Mesodermal cell (in vitro differentiated cells): ENCODE measurements at regions not wholly inside any gene's neighbourhood (a gene's known extent, or its start where the extent isn't known, plus 50 kb on each side); places are given as distances from the start of the nearest gene placed in this dataset.

ENCODE experiments used
- H3K27ac ChIP-seq: 2 replicates; pipeline ENCODE4 v1.7.0; 2013; ENCODE audit warnings: mild to moderate bottlenecking, low read depth, low read length, moderate library complexity; ENCODE audit not compliant: severe bottlenecking
- H3K36me3 ChIP-seq: 2 replicates; pipeline ENCODE4 v1.7.1; 2013; ENCODE audit warnings: mild to moderate bottlenecking, low read length, moderate library complexity; ENCODE audit not compliant: control insufficient read depth, insufficient read depth
- H3K4me1 ChIP-seq: one replicate; pipeline ENCODE4 v1.7.1; 2013; ENCODE audit warnings: mild to moderate bottlenecking, low read length; ENCODE audit not compliant: insufficient read depth, control insufficient read depth, poor library complexity, severe bottlenecking
- H3K4me3 ChIP-seq: 2 replicates; pipeline ENCODE4 v1.7.0; 2013; ENCODE audit warnings: low read length, control low read depth, mild to moderate bottlenecking; ENCODE audit not compliant: insufficient read depth, poor library complexity, severe bottlenecking; ENCODE audit errors: extremely low read depth
- H3K9me3 ChIP-seq: 2 replicates; pipeline ENCODE4 v1.7.1; 2013; ENCODE audit warnings: mild to moderate bottlenecking, low read length, moderate library complexity; ENCODE audit not compliant: control insufficient read depth
- WGBS, 2 experiments: methylation state at CpG; one replicate each; pipeline ENCODE4 v1.1.5; 2013; ENCODE audit warnings: missing lambda C conversion rate in 2 of 2; ENCODE audit not compliant: insufficient coverage in 2 of 2; 5-methylcytosine and 5-hydroxymethylcytosine counted together

- H3K27ac ChIP-seq, result no peak overlapping the region
- 90 to 94% methylated on average over 7 of the region's 7 CpGs for WGBS, 2 experiments
- no peaks in the 10 kb centered on the region for H3K36me3 ChIP-seq
- no peak overlapping the region for H3K4me3 ChIP-seq
- no peaks in the 10 kb centered on the region for H3K4me1 ChIP-seq
- peaks cover 6% of the 10 kb centered on the region for H3K9me3 ChIP-seq
These were observed 81.7 kb upstream of the CPEB4 start for GRCh38 chr5:173806270-173807035.

GRCh38 chr5:173807181-173807655 lies 80.9 kb upstream of the CPEB4 start:
- Histone ChIP-seq H3K4me1 (no peaks in the 10 kb centered on the region), H3K4me3 (no peak overlapping the region), H3K9me3 (peaks cover 6% of the 10 kb centered on the region), H3K36me3 (no peaks in the 10 kb centered on the region), H3K27ac (no peak overlapping the region)
- WGBS, 2 experiments, result 92 to 93% methylated on average over 13 to 16 of the region's 17 CpGs

- Histone ChIP-seq H3K36me3 (no peaks in the 10 kb centered on the region), H3K27ac (no peak overlapping the region), H3K4me3 (no peak overlapping the region), H3K4me1 (no peaks in the 10 kb centered on the region), H3K9me3 (peaks cover 9% of the 10 kb centered on the region)
- 87 to 94% methylated on average over 3 to 8 of the region's 9 CpGs for WGBS, 2 experiments
These were observed 79.9 kb upstream of the CPEB4 start for GRCh38 chr5:173808079-173808808.

GRCh38 chr5:173809014-173809413 lies 79.1 kb upstream of the CPEB4 start:
- Histone ChIP-seq H3K4me1 (no peaks in the 10 kb centered on the region), H3K9me3 (peaks cover 9% of the 10 kb centered on the region), H3K4me3 (no peak overlapping the region), H3K36me3 (no peaks in the 10 kb centered on the region), H3K27ac (no peak overlapping the region)
- WGBS, 2 experiments, result 100% methylated on average over 3 to 5 of the region's 6 CpGs

- Histone ChIP-seq H3K4me3 (no peak overlapping the region), H3K36me3 (no peaks in the 10 kb centered on the region), H3K27ac (no peak overlapping the region), H3K9me3 (peaks cover 3% of the 10 kb centered on the region), H3K4me1 (no peaks in the 10 kb centered on the region)
These were observed 75.2 kb upstream of the CPEB4 start for GRCh38 chr5:173812811-173813550.

- Histone ChIP-seq H3K4me3 (no peak overlapping the region), H3K27ac (no peak overlapping the region), H3K4me1 (no peaks in the 10 kb centered on the region), H3K9me3 (peaks cover 3% of the 10 kb centered on the region), H3K36me3 (no peaks in the 10 kb centered on the region)
These were observed 74.1 kb upstream of the CPEB4 start for GRCh38 chr5:173814053-173814452.

- H3K4me3 ChIP-seq, result no peak overlapping the region
- peaks cover 3% of the 10 kb centered on the region for H3K9me3 ChIP-seq
- no peaks in the 10 kb centered on the region for H3K36me3 ChIP-seq
- H3K27ac ChIP-seq, result no peak overlapping the region
- WGBS, 2 experiments, result 88 to 100% methylated on average over 7 to 9 of the region's 9 CpGs
- H3K4me1 ChIP-seq, result no peaks in the 10 kb centered on the region
These were observed 72.6 kb upstream of the CPEB4 start for GRCh38 chr5:173815571-173815970.

- no peak overlapping the region for H3K4me3 ChIP-seq
- peaks cover 3% of the 10 kb centered on the region for H3K4me1 ChIP-seq
- WGBS, 2 experiments, result 83 to 100% methylated on average over 1 to 3 of the region's 5 CpGs
- no peak overlapping the region for H3K27ac ChIP-seq
- H3K36me3 ChIP-seq, result no peaks in the 10 kb centered on the region
- H3K9me3 ChIP-seq, result peaks cover 3% of the 10 kb centered on the region
These were observed 71.4 kb upstream of the CPEB4 start for GRCh38 chr5:173816728-173817127.

GRCh38 chr5:173817561-173817960 lies 70.6 kb upstream of the CPEB4 start:
- no peak overlapping the region for H3K27ac ChIP-seq
- peaks cover 2% of the 10 kb centered on the region for H3K9me3 ChIP-seq
- H3K4me1 ChIP-seq, result peaks cover 5% of the 10 kb centered on the region
- no peaks in the 10 kb centered on the region for H3K36me3 ChIP-seq
- WGBS, 2 experiments, result 90 to 92% methylated on average over 3 to 5 of the region's 5 CpGs
- H3K4me3 ChIP-seq, result no peak overlapping the region

GRCh38 chr5:173819521-173819920 lies 68.6 kb upstream of the CPEB4 start:
- Histone ChIP-seq H3K27ac (no peak overlapping the region), H3K4me3 (no peak overlapping the region), H3K36me3 (no peaks in the 10 kb centered on the region), H3K9me3 (no peaks in the 10 kb centered on the region), H3K4me1 (peaks cover 18% of the 10 kb centered on the region)
- WGBS, 2 experiments, result 67 to 100% methylated on average over 1 of the region's 3 CpGs
